H1 (cell line): ENCODE measurements at regions not wholly inside any gene's neighbourhood (a gene's known extent, or its start where the extent isn't known, plus 50 kb on each side); places are given as distances from the start of the nearest gene placed in this dataset.

Source experiments
- CTCF ChIA-PET: fragments of 300-600 bp; sonication (Branson Sonifier 250); formaldehyde crosslinking; loops from one replicate; lab custom pipeline; 2021; ENCODE audit not compliant: partially characterized antibody; lab: Charles Lee
- POLR2A ChIA-PET: fragments of 300-600 bp; sonication (Branson Sonifier 250); formaldehyde crosslinking; loops from one replicate; lab custom pipeline; 2021; ENCODE audit warnings: inconsistent platforms; ENCODE audit not compliant: partially characterized antibody; lab: Charles Lee
- DNase-seq, 2 experiments: peaks; one replicate each; pipeline versions ENCODE4 v3.0.0 to v3.0.0-alpha.2; 2010 to 2022; ENCODE audit warnings: low spot score in 2 of 2, low read depth in 1 of 2, mixed read lengths in 1 of 2
- FAIRE-seq: peaks from 2 replicates; lab custom pipeline; 2011; peaks lifted over from hg19 to GRCh38; lab: Jason Lieb, UNC
- H2AFZ ChIP-seq: 2 replicates; pipeline ENCODE4 v1.8.1; 2012; ENCODE audit warnings: low read length, inconsistent platforms
- H2AK5ac ChIP-seq: 2 replicates; pipeline ENCODE4 v1.6.1; 2013; ENCODE audit warnings: low read depth, low read length
- H2BK120ac ChIP-seq: replicated peaks from 2 replicates; pipeline ENCODE3; 2013; ENCODE audit warnings: low read depth, low read length, inconsistent platforms
- H2BK12ac ChIP-seq: 2 replicates; pipeline ENCODE4 v1.6.1; 2013; ENCODE audit warnings: low read depth, low read length
- H2BK15ac ChIP-seq: 2 replicates; pipeline ENCODE4 v1.6.1; 2013; ENCODE audit warnings: low read length
- H2BK20ac ChIP-seq: 2 replicates; pipeline ENCODE4 v1.6.1; 2013; ENCODE audit warnings: low read length
- H2BK5ac ChIP-seq: 2 replicates; pipeline ENCODE4 v1.6.1; 2013; ENCODE audit warnings: low read depth, low read length
- H3K14ac ChIP-seq: 2 replicates; pipeline ENCODE4 v1.6.1; 2013; ENCODE audit warnings: inconsistent platforms; ENCODE audit not compliant: insufficient read length
- H3K18ac ChIP-seq: 2 replicates; pipeline ENCODE4 v1.6.1; 2013; ENCODE audit warnings: low read length; ENCODE audit errors: extremely low read depth
- H3K23ac ChIP-seq: 2 replicates; pipeline ENCODE4 v1.6.1; 2013; ENCODE audit warnings: inconsistent platforms; ENCODE audit not compliant: insufficient read length
- H3K23me2 ChIP-seq: 2 replicates; pipeline ENCODE4 v1.6.1; 2013; ENCODE audit warnings: low read depth, low read length
- H3K27ac ChIP-seq: 2 replicates; pipeline ENCODE4 v1.6.1; 2011; ENCODE audit warnings: low read depth, low read length, inconsistent platforms
- H3K27me3 ChIP-seq, 4 experiments: replicated peaks in 1 of 4; 1 replicate in 1 of 4; 2 replicates in 3 of 4; pipeline versions ENCODE4 v1.6.1 to v1.8.1; 2011 to 2013; ENCODE audit warnings: low read length in 3 of 4, mild to moderate bottlenecking in 3 of 4, inconsistent platforms in 2 of 4, mixed read lengths in 2 of 4, moderate library complexity in 1 of 4; ENCODE audit not compliant: control insufficient read depth in 3 of 4, insufficient read depth in 3 of 4; ENCODE audit errors: extremely low read depth in 1 of 4
- H3K36me3 ChIP-seq, 4 experiments: 2 replicates each; pipeline versions ENCODE4 v1.6.1 to v1.8.1; 2011 to 2013; ENCODE audit warnings: mild to moderate bottlenecking in 4 of 4, low read length in 3 of 4, moderate library complexity in 2 of 4, control low read depth in 1 of 4, inconsistent platforms in 1 of 4; ENCODE audit not compliant: insufficient read depth in 4 of 4, control insufficient read depth in 2 of 4
- H3K4ac ChIP-seq: replicated peaks from 2 replicates; pipeline ENCODE3; 2013; ENCODE audit warnings: low read length, low read depth, mixed read lengths, inconsistent platforms; ENCODE audit not compliant: insufficient read length
- H3K4me1 ChIP-seq, 4 experiments: replicated peaks in 1 of 4; 1 replicate in 1 of 4; 2 replicates in 3 of 4; pipeline versions ENCODE4 v1.6.1 to v1.8.1; 2011 to 2013; ENCODE audit warnings: low read length in 3 of 4, inconsistent platforms in 2 of 4, mixed read lengths in 1 of 4; ENCODE audit not compliant: insufficient read depth in 4 of 4, control insufficient read depth in 3 of 4
- H3K4me2 ChIP-seq, 2 experiments: 2 replicates each; pipeline versions ENCODE4 v1.6.1 to v1.8.1; 2011 to 2013; ENCODE audit warnings: low read depth in 2 of 2, low read length in 2 of 2, control low read depth in 1 of 2, inconsistent platforms in 1 of 2, mild to moderate bottlenecking in 1 of 2; ENCODE audit not compliant: insufficient read depth in 1 of 2
- H3K4me3 ChIP-seq, 4 experiments: fragments of 200-600, 300-600 bp in 1 of 4; sonication (generic), shearing (Covaris generic), sonication (Bioruptor Twin) in 1 of 4; 2 replicates each; pipeline versions ENCODE4 v1.5.1 to v1.8.1; 2011 to 2016; ENCODE audit warnings: low read length in 4 of 4, low read depth in 3 of 4, control low read depth in 2 of 4, inconsistent platforms in 2 of 4, mild to moderate bottlenecking in 2 of 4, mixed read lengths in 1 of 4, moderate library complexity in 1 of 4; ENCODE audit not compliant: insufficient read depth in 2 of 4; ENCODE audit errors: extremely low read depth in 1 of 4
- H3K56ac ChIP-seq: replicated peaks from 2 replicates; pipeline ENCODE3; 2013; ENCODE audit warnings: low read depth, mild to moderate bottlenecking, mixed read lengths, low read length, inconsistent platforms; ENCODE audit not compliant: insufficient read length
- H3K79me1 ChIP-seq: 2 replicates; pipeline ENCODE4 v1.6.1; 2013; ENCODE audit warnings: low read depth, low read length, control low read depth
- H3K79me2 ChIP-seq, 2 experiments: 2 replicates each; pipeline versions ENCODE4 v1.6.1 to v1.8.1; 2012 to 2013; ENCODE audit warnings: low read length in 2 of 2, mild to moderate bottlenecking in 2 of 2, inconsistent platforms in 1 of 2; ENCODE audit not compliant: insufficient read depth in 2 of 2, control insufficient read depth in 1 of 2
- H3K9ac ChIP-seq, 4 experiments: replicated peaks in 1 of 4; 1 replicate in 1 of 4; 2 replicates in 3 of 4; pipeline versions ENCODE4 v1.6.1 to v1.8.1; 2011 to 2013; ENCODE audit warnings: low read depth in 3 of 4, low read length in 3 of 4, control low read depth in 2 of 4, mild to moderate bottlenecking in 2 of 4, moderate library complexity in 2 of 4, inconsistent platforms in 1 of 4; ENCODE audit errors: extremely low read depth in 1 of 4
- H3K9me3 ChIP-seq, 2 experiments: 2 replicates each; pipeline versions ENCODE4 v1.6.1 to v1.8.1; 2012 to 2013; ENCODE audit warnings: mild to moderate bottlenecking in 2 of 2, moderate library complexity in 2 of 2, control low read depth in 1 of 2, inconsistent platforms in 1 of 2, low read depth in 1 of 2, low read length in 1 of 2, mixed read lengths in 1 of 2; ENCODE audit not compliant: insufficient read depth in 2 of 2
- H4K20me1 ChIP-seq, 2 experiments: replicated peaks in 1 of 2; 2 replicates each; pipeline versions ENCODE3 to v1.8.1; 2011 to 2013; ENCODE audit warnings: inconsistent platforms in 2 of 2, low read length in 2 of 2, mild to moderate bottlenecking in 1 of 2; ENCODE audit not compliant: insufficient read depth in 2 of 2, control insufficient read depth in 1 of 2
- H4K5ac ChIP-seq: 2 replicates; pipeline ENCODE4 v1.6.1; 2013; ENCODE audit warnings: low read length, low read depth, mixed read lengths, inconsistent platforms; ENCODE audit not compliant: insufficient read length
- H4K8ac ChIP-seq: 2 replicates; pipeline ENCODE4 v1.8.0; 2013; ENCODE audit warnings: mild to moderate bottlenecking, moderate library complexity, low read length, inconsistent platforms; ENCODE audit not compliant: insufficient read depth; ENCODE audit errors: extremely low read depth
- H4K91ac ChIP-seq: replicated peaks from 2 replicates; pipeline ENCODE3; 2013; ENCODE audit warnings: low read length, mixed read lengths, inconsistent platforms; ENCODE audit not compliant: insufficient read length
- GABPA ChIP-seq: IDR thresholded peaks from 2 replicates; pipeline ENCODE4 v1.6.1; 2011; ENCODE audit warnings: mild to moderate bottlenecking, low read length, moderate library complexity, borderline replicate concordance; ENCODE audit not compliant: insufficient read depth
- JUN ChIP-seq: IDR thresholded peaks from 2 replicates; pipeline ENCODE4 v1.6.1; 2011; ENCODE audit warnings: low read depth, mild to moderate bottlenecking, improper control_type of control experiment, low read length
- KDM5A ChIP-seq: fragments of 200-600 bp; IDR thresholded peaks from 2 replicates; pipeline ENCODE4 v1.7.1; 2012; ENCODE audit warnings: mild to moderate bottlenecking, low read length, inconsistent platforms, mixed read lengths
- NRF1 ChIP-seq: IDR thresholded peaks from 2 replicates; pipeline ENCODE4 v1.6.1; 2011; ENCODE audit warnings: mild to moderate bottlenecking, low read depth, low read length, improper control_type of control experiment
- POU5F1 ChIP-seq: IDR thresholded peaks from 2 replicates; pipeline ENCODE4 v1.6.1; 2011; ENCODE audit warnings: low read depth, mild to moderate bottlenecking, low read length, moderate library complexity
- RNF2 ChIP-seq: fragments of 200-900, 300-1000 bp; sonication (generic); IDR thresholded peaks from 2 replicates; pipeline ENCODE4 v1.7.1; 2016; ENCODE audit warnings: borderline replicate concordance, low read depth, mild to moderate bottlenecking, antibody characterized with exemption, low read length; ENCODE audit not compliant: poor library complexity, severe bottlenecking; ENCODE audit errors: missing control alignments
- SIRT6 ChIP-seq: IDR thresholded peaks from one replicate; pipeline ENCODE4 v1.7.1; 2012; ENCODE audit warnings: low read length, inconsistent platforms
- SP1 ChIP-seq: IDR thresholded peaks from 2 replicates; pipeline ENCODE4 v1.6.1; 2011; ENCODE audit warnings: low read depth, low read length
- SUZ12 ChIP-seq: fragments of 200-600 bp; sonication (generic); IDR thresholded peaks from 2 replicates; pipeline ENCODE4 v1.6.1; 2012; ENCODE audit warnings: mild to moderate bottlenecking, inconsistent platforms, low read length, moderate library complexity, mixed read lengths
- YY1 ChIP-seq: IDR thresholded peaks from 2 replicates; pipeline ENCODE4 v1.6.1; 2011; ENCODE audit warnings: low read depth, mild to moderate bottlenecking, low read length
- WGBS, 2 experiments: shearing (Covaris generic) in 1 of 2; methylation state at CpG; one replicate each; pipeline versions ENCODE4 v1.1.6 to v1.1.7; 2013 to 2015; ENCODE audit warnings: low lambda C conversion rate in 2 of 2, mixed read lengths in 2 of 2, inconsistent platforms in 1 of 2, low coverage in 1 of 2, missing lambda C conversion rate in 1 of 2; ENCODE audit not compliant: insufficient replicate concordance in 2 of 2, insufficient coverage in 1 of 2, insufficient read length in 1 of 2; ENCODE audit errors: extremely low coverage in 1 of 2, missing lambda C conversion rate in 1 of 2; 5-methylcytosine and 5-hydroxymethylcytosine counted together

- no peak overlapping the region for H2AK5ac ChIP-seq
- H2BK12ac ChIP-seq, result no peak overlapping the region
- H3K9me3 ChIP-seq, result no peaks in the 10 kb centered on the region
- no peak overlapping the region for H2BK15ac ChIP-seq
- no peak overlapping the region for H3K56ac ChIP-seq
- TF ChIP-seq SIRT6 (no peak), SUZ12 (no peak), YY1 (no peak), GABPA (no peak), JUN (no peak), NRF1 (no peak), RNF2 (no peak), POU5F1 (no peak), SP1 (no peak), KDM5A (no peak)
- TF ChIP-seq, all 59 proteins: peak for 0
- Histone ChIP-seq H3K23me2 (no peaks in the 10 kb centered on the region), H3K9ac (peak overlapping the region in 1 of 4 experiments; percentile 34; a peak in 1 of 7 replicates), H3K27ac (no peak overlapping the region), H4K5ac (no peak overlapping the region), H3K18ac (no peak overlapping the region), H3K14ac (no peak overlapping the region), H3K79me1 (no peaks in the 10 kb centered on the region), H2BK120ac (no peak overlapping the region), H3K79me2 (no peaks in the 10 kb centered on the region), H4K20me1 (no peaks in the 10 kb centered on the region), H2BK20ac (no peak overlapping the region), H2AFZ (no peak overlapping the region), H3K27me3 (no peaks in the 10 kb centered on the region), H3K4ac (no peak overlapping the region), H4K8ac (no peak overlapping the region), H3K4me2 (no peak overlapping the region), H2BK5ac (no peak overlapping the region), H3K4me1 (no peaks in the 10 kb centered on the region), H3K4me3 (no peak overlapping the region), H3K36me3 (no peaks in the 10 kb centered on the region), H4K91ac (no peak overlapping the region), H3K23ac (no peak overlapping the region)
- ChIA-PET CTCF (interaction anchor here (1.3 to 2.5 kb wide), 7 partner anchors 13 to 205 kb away, joined by 3 to 9 read pairs (median 5); no protein-coding TSS in a partner anchor), POLR2A (no interaction called here)
- DNase-seq (no peak), FAIRE-seq (no peak)
- WGBS, 2 experiments, result 88% methylated on average over 1 of the region's 1 CpG; no CpG with 5 or more reads in 1 of the 2 experiments
Measured at GRCh38 chr3:99548674-99549073, 89.7 kb upstream of the COL8A1 start.
